ENCODE measurements at regions not wholly inside any gene's neighbourhood (a gene's known extent, or its start where the extent isn't known, plus 50 kb on each side); places are given as distances from the start of the nearest gene placed in this dataset.

- TF ChIP-seq EZH2 (IDR thresholded peaks at IDR 0.05; ENCODE audit: low read depth, unreplicated experiment): no peak
- no peak for TF ChIP-seq ZNF114 (CRISPR knock-in tag; IDR thresholded peaks at IDR 0.05)
- TF ChIP-seq CTCF (conservative IDR thresholded peaks at IDR 0.05; ENCODE audit: low read depth in 2 of 2): no peak
- TF ChIP-seq REST (IDR thresholded peaks at IDR 0.05; ENCODE audit: unreplicated experiment): no peak
- TF ChIP-seq POLR2AphosphoS5 (IDR thresholded peaks at IDR 0.05; ENCODE audit: low read depth): no peak
- no peak for TF ChIP-seq EZH2phosphoT487 (IDR thresholded peaks at IDR 0.05; ENCODE audit: unreplicated experiment)
- TF ChIP-seq JUNB (IDR thresholded peaks at IDR 0.05; ENCODE audit: unreplicated experiment): no peak
- no peak for TF ChIP-seq NANOG (IDR thresholded peaks at IDR 0.05; ENCODE audit: borderline replicate concordance)
- no peak for TF ChIP-seq ZNF331 (CRISPR knock-in tag; IDR thresholded peaks at IDR 0.05; ENCODE audit: low read depth)
- TF ChIP-seq CREB1 (CRISPR knock-in tag; IDR thresholded peaks at IDR 0.05; ENCODE audit: low read depth): no peak
Measured at GRCh38 chr2:120464448-120464931, 118.6 kb downstream of the INHBB start.
